ENCODE measurements at regions not wholly inside any gene's neighbourhood (a gene's known extent, or its start where the extent isn't known, plus 50 kb on each side); places are given as distances from the start of the nearest gene placed in this dataset.

DNA sequence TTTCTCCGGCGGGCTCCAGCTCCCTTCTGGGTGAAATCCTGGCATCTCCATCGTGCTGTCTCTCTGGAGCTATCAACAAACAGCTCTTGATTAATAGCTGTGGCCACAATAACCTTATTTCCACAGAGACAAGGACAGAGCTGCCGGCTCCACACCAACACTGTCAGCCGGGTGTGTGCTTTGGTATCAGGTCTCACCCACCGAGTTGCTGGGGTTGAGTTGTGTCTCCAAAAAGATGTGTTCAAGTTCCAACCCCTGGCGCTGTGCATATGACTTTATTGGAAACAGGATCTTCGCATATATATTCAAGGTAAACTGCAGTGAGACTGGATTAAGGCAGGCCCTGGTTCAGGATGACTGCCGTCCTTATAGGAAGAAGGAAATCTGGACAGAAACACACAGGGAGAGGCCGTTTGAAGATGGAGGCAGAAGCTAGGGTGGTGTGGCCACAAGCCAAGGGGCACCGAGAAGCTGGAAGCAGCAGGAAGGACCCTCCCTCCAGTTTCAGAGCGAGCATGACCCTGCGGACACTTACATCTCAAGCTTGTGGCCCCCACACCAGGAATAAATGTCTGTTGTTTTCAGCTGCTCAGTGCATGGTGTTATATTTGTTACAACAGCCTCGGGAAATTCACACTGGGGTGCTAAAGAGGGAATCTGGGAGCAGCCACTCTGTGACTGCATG is 88.4 kb upstream of the TMPRSS2 start:
- Histone ChIP-seq H3K36me3 (replicated peaks in 1 of 2; ENCODE audit: insufficient read depth in 1 of 2, low read depth in 2 of 2) (no peaks in the 10 kb centered on the region), H3K4me1 (peaks cover 31% of the 10 kb centered on the region), H3K4me3 (no peak overlapping the region), H3K9me3 (no peaks in the 10 kb centered on the region), H3K27ac (no peak overlapping the region), H3K27me3 (no peaks in the 10 kb centered on the region)
- intact Hi-C loops (cut with DNase I): no loop called here
- no peak for TF ChIP-seq POLR2A (IDR thresholded peaks at IDR 0.05)
- TF ChIP-seq, protein P1, sequence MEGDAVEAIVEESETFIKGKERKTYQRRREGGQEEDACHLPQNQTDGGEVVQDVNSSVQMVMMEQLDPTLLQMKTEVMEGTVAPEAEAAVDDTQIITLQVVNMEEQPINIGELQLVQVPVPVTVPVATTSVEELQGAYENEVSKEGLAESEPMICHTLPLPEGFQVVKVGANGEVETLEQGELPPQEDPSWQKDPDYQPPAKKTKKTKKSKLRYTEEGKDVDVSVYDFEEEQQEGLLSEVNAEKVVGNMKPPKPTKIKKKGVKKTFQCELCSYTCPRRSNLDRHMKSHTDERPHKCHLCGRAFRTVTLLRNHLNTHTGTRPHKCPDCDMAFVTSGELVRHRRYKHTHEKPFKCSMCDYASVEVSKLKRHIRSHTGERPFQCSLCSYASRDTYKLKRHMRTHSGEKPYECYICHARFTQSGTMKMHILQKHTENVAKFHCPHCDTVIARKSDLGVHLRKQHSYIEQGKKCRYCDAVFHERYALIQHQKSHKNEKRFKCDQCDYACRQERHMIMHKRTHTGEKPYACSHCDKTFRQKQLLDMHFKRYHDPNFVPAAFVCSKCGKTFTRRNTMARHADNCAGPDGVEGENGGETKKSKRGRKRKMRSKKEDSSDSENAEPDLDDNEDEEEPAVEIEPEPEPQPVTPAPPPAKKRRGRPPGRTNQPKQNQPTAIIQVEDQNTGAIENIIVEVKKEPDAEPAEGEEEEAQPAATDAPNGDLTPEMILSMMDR (IDR thresholded peaks at IDR 0.05): no peak
- WGBS, 2 donors: 89 to 91% methylated on average over 14 of the region's 14 CpGs
- no peak for DNase-seq
- ATAC-seq: no peak

DNA sequence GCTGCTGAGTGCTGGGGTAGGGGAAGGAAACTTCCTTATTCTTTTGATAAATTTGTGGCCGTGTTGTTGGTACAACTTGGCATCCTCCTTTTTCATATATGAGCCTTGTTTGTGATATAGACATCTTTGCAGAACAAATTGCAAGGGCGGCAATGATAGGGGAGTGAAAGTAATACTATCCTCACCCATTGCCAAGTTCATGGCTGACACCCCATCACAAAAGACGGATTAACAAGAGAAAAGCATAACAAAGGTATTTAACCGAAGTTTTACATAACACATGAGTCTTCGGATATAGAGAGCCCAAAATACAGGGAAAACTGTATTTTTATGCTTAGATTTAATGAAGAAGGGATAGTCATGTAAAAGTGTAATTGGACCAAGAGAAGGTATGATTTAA is 86.3 kb upstream of the TMPRSS2 start:
- Histone ChIP-seq H3K27ac (peak overlapping the region; percentile 17 to 74 (median 64)), H3K36me3 (replicated peaks in 1 of 2; ENCODE audit: insufficient read depth in 1 of 2, low read depth in 2 of 2) (no peaks in the 10 kb centered on the region), H3K4me1 (peaks cover 22% of the 10 kb centered on the region), H3K9me3 (no peaks in the 10 kb centered on the region), H3K4me3 (no peak overlapping the region), H3K27me3 (no peaks in the 10 kb centered on the region)
- WGBS, 2 donors: 57 to 60% methylated on average over 5 of the region's 5 CpGs
- DNase-seq: no peak
- no peak for ATAC-seq
- intact Hi-C loops (cut with DNase I): no loop called here
- no peak for TF ChIP-seq POLR2A (IDR thresholded peaks at IDR 0.05)
- TF ChIP-seq, protein P1 (IDR thresholded peaks at IDR 0.05): no peak

DNA sequence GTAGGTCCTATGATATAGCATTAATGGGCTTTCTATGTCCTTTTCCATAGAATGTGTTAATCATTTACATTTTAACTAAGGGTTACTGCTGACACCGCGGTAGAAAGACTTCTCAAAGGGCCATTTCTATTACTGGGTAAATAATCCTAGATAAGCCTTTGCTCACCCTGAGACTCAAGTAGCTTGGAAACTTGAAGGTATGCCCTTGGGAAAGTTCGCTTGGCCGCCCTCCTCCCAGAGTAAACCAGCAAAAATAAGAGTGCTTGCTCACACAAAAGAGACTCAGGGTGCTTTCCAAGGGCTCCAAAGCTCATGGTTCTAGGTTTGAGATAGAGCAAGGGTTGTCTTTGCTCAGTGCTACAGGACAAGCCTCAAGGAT is 85.8 kb upstream of the TMPRSS2 start:
- WGBS, 2 donors: 16 to 25% methylated on average over 4 of the region's 4 CpGs
- no peaks in the 10 kb centered on the region for H3K36me3 ChIP-seq (replicated peaks in 1 of 2; ENCODE audit: insufficient read depth in 1 of 2, low read depth in 2 of 2)
- intact Hi-C loops (cut with DNase I): no loop called here

DNA sequence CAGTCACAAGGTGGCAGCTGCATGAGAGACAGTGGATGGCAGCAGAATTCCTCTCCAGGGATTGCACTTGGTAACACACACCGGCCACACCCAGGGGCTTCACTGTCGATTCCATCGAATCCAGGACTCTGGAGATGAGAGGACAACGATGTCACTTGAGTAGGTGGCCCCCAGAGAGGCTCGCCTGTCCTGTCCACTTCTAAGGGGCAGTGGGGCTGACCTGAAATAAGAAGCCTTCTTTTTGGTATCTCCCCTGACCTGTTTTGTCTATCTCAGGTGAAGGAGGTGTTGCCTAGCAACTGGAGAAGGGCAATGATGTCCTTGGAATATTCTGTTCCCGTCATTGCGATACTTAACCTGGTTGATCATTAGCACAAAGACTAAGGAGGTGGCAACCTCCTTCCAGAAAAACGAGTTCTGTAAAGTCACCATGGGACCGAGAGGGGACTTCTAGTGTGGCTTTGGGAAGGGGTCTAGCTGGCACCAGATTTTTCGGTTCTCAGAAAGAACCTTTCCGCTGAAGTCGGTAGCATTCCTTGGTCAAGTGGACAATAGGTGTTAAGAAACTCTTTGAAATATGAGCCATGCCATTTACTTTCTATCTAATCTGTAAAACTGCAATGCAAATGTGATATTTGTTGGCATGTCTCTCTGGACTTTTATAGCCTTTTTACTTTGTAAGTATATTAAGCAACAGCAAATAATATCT is 85.2 kb upstream of the TMPRSS2 start:
- intact Hi-C loops (cut with DNase I): no loop called here
- no peak overlapping the region for H3K4me3 ChIP-seq
- peaks cover 22% of the 10 kb centered on the region for H3K4me1 ChIP-seq
- ATAC-seq: peak; percentile 84
- peak overlapping the region; percentile 17 to 74 (median 64) for H3K27ac ChIP-seq
- TF ChIP-seq, protein P1 (IDR thresholded peaks at IDR 0.05): no peak
- TF ChIP-seq POLR2A (IDR thresholded peaks at IDR 0.05): no peak
- H3K27me3 ChIP-seq: no peaks in the 10 kb centered on the region
- no peaks in the 10 kb centered on the region for H3K36me3 ChIP-seq (replicated peaks in 1 of 2; ENCODE audit: insufficient read depth in 1 of 2, low read depth in 2 of 2)
- WGBS, 2 donors: 23 to 35% methylated on average over 8 to 12 of the region's 12 CpGs
- DNase-seq: peak in 3 of 4 donors; percentile 35 to 67 (median 39)
- H3K9me3 ChIP-seq: no peaks in the 10 kb centered on the region

More for the DNA sequence above, 85.8 kb upstream of the TMPRSS2 start:
- Histone ChIP-seq H3K4me3 (no peak overlapping the region), H3K27me3 (no peaks in the 10 kb centered on the region), H3K9me3 (no peaks in the 10 kb centered on the region), H3K4me1 (peaks cover 22% of the 10 kb centered on the region), H3K27ac (peak overlapping the region; percentile 17 to 74 (median 64))
- TF ChIP-seq POLR2A (IDR thresholded peaks at IDR 0.05): no peak
- TF ChIP-seq, protein P1 (IDR thresholded peaks at IDR 0.05): no peak
- ATAC-seq: peak; percentile 82
- DNase-seq: peak; percentile 58 to 77 (median 70)
